ENCODE measurements at regions not wholly inside any gene's neighbourhood (a gene's known extent, or its start where the extent isn't known, plus 50 kb on each side); places are given as distances from the start of the nearest gene placed in this dataset.
"Not testable (repeated sequence)": the region's sequence is repeated elsewhere in the genome, so short reads cannot be mapped to it uniquely, and the experiment has no call there.

DNA sequence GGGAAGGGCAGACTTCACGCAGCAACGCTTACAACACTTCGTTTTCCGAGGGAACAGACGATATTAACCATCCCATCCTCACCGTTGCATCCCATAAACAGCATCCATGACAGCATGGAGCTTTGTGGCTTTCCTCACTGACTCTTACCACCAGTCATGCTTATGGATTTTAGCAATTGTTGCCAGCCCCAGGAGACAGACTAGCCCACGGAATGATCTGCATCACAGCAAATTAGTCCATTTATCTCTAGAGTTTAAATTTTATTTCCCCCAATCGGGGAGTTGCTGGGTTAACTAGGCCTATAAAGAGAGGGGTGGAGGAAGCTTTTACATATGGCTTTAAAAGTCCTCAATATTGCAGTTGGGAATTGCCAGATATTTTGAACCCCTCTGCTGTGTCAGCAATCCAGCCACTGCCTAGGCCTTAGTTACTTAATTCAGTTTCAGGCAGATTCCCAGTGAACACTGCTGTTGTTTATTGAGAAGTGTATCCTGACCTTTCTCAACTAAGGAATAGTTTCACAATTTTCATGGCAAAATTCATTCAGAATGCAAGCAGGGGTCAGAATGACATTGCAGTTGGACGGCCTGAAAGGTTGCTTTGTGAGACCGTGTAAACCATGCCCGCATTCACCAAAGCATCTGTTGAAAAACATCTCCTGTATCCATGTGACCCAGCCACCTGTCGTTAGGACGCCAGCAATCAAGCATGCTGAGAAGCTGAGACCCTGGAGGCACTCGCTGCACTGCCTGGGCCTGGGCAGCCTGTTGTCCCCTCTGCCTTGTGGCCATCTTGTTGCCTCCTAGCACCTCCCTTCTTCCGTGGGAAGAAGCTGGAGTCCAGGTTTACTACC lies 397.4 kb upstream of the TPM1 start:
- no peak for DNase-seq (ENCODE audit: low spot score)

DNA sequence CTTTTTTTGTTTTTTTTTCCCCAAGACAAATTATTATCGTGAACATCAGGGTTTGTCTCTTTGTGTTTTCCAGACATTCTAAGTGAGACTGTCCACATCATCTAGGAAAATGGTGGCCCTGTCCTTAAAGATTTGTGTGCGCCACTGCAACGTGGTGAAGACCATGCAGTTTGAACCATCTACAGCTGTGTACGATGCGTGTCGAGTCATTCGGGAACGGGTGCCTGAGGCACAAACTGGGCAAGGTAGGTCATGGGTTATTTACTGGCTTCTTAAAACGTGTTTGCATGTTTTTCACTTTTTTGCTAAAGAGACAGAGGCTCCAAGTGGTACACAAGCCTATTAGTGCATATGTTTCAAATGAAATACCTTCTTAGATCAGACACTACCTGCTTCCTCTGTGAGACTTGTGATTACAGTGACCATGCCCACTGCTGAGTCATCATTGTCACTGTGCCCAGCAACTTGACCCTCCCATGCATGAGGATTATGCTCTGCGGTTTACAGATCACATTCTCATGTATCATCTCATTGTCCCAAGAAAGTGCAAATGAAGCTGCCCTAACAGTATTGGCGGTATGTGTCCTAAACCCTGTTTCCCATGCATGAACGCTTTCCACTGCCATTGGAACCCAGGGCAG lies 395.2 kb upstream of the TPM1 start:
- DNase-seq (ENCODE audit: low spot score) = no peak

GRCh38 chr15:62647843-62648505 lies 394.6 kb upstream of the TPM1 start:
- DNase-seq (ENCODE audit: low spot score) = no peak

DNA sequence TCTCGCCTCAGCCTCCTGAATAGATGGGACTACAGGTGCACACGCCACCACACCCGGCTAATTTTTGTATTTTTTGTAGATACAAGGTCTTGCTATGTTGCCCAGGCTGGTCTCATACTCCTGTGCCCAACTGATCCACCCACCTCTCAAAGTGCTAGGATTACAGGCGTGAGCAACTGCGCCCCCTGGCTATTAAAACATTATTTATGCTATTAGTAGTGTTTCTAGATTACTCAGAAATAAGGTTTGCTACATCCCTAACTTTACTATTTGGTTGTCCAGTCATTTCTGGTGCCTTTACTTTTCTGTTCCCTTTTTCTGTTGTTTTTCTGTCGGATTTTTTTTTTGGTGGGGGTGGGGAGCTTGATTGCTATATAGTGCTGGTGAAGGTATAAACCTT lies 393.6 kb upstream of the TPM1 start:
- DNase-seq (ENCODE audit: low spot score) = no peak

DNA sequence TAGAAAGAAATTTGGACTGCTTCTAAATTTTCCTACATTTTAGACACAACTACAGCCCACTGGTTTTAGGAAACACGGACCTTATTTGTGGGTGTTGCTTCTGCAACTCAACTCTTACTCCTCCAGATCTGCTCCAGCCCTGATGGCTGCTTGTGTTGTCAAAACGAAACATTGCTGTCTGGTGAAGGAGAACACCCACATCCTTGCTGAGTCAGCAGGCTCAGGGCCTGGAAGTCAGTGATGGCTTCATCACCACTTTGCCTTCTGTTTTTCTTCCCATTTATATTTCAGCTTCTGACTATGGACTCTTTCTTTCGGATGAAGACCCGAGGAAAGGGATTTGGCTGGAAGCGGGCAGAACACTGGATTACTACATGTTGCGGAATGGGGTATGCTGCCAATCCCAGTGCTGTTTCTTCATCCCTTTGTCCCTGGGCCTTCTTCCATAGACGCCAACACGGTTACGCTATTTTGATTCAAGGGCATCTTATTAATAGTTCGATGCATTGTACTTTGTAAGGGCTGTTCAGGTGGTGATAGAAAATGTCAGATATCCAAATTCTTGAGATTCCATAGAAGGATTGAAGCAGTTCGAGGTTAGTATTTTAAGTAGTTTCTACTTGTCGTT lies 392.6 kb upstream of the TPM1 start:
- DNase-seq (ENCODE audit: low spot score) = no peak

GRCh38 chr15:62653122-62653521 lies 389.4 kb upstream of the TPM1 start:
- no peak for DNase-seq (ENCODE audit: low spot score)

- no peak for DNase-seq (ENCODE audit: low spot score)
Measured at GRCh38 chr15:62656071-62656470, 386.5 kb upstream of the TPM1 start.

DNA sequence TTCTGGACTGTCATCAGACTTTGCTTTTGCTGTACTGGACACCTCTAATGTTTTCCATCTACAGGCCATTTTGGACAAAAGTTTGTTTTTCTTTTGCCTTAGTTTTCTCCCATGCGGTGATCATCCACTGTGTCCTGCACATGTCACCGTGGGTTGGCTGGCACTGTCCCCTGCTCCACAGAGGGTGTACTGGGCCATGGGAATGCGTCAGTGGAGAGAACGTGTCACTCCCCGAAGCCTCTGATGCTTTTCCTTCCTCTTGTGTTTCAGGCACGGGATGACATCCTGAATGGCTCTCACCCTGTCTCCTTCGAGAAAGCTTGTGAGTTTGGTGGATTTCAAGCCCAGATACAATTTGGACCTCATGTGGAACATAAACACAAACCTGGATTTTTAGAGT lies 385.0 kb upstream of the TPM1 start:
- not testable (repeated sequence) for DNase-seq (ENCODE audit: low spot score)

DNA sequence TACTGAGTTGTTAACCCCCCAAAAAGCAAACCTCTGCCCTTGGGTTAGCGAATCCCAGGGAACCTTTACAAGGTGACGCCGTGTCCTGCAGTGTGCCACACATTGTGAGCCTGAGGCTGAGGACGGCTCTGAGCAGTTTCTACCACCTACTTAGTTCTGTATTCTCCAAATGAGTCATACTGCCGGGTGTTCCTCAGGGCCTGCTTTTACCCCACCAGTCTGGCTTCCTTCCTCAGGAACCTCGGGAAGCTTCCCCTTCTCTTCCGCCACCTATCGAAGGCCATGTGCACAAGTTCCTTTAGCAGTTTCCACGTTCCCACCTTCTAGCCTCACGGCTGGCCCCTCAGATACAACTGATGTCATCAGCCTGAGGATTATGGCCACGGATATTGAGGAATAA lies 384.0 kb upstream of the TPM1 start:
- no peak for DNase-seq (ENCODE audit: low spot score)

DNA sequence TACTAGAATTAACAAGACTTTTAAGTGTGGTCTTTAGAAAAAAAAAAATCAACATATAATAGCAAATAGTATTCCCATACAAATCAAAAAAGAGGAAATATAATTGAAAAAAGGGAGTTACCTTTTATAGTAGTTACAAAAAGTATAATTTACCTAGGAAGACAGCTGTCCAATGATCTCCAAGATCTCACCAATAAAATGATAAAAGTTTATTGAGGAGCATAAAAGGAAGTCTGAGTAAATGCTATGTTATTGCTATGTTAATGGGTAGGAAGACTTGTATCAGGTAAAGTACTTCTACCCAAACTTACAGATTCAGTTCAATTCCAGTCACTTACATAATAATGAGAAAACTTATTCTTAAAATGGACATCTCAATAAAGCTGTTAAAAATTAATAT lies 379.0 kb upstream of the TPM1 start:
- no peak for DNase-seq (ENCODE audit: low spot score)

- no peak for DNase-seq (ENCODE audit: low spot score)
Measured at GRCh38 chr15:62665449-62665848, 377.1 kb upstream of the TPM1 start.

- DNase-seq (ENCODE audit: low spot score) = no peak
Measured at GRCh38 chr15:62666046-62666445, 376.5 kb upstream of the TPM1 start.

DNA sequence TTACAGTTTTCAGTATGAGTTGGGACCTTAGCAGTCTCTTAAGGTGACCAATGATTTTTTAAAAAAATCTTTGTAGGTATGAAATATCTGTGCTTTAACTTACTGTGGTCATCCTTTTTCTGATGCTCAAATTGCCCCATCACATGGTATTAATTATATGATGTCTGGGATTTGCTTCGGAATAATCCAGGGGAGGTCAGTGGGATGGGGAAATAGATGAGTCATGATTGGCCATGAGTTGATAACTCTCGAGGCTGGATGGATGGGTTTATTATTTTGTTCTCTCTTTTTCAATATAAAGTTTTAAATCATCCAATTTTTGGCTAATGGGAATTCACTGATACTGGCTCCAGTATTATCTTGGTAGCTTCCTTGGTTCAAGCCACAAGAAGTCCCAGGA lies 370.3 kb upstream of the TPM1 start:
- DNase-seq (ENCODE audit: low spot score) = no peak

GRCh38 chr15:62676891-62677290 lies 365.7 kb upstream of the TPM1 start:
- no peak for DNase-seq (ENCODE audit: low spot score)

DNA sequence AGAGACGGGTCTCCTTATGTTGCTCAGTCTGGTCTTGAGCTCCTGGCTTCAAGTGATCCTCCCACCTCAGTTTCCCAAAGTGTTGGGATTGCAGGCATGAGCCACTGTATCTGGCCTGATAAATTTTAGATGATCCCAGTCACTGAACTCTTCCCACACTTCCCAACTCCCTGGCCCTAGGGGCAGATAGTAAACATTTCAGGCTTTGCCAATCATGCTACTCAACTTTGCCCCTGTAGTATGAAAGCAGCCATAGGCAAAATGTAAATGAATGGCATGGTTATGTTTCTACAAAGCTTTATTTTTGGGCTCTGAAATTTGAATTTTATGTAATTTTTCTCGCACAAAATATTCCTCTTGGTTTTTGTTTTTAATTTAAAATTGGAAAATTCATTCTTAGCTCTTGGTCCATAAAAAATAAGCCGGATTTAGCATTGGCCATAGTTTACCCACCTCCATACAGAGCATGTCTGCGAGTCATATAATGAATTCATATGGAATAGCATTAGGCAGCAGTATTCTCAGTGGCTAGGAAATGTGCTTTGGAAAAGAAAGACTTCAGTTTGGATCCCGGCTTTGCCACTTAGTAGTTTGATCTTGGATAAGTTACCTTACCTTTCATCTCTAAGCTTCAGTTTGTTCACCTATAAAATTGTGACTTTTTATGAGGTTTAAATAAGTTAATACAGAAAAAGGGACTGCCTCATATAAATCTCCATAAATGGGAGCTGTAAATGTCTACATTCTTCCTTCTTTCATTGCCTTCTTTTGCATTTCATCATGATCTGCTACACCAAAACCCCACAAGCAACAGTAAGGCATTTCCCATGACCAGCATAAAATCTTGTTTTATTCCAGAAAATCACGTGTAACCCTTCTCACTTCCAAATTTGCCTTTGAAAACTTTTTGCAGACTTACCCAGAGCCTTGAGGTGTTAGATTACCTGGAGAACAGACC lies 360.3 kb upstream of the TPM1 start:
- DNase-seq (ENCODE audit: low spot score) = no peak

DNA sequence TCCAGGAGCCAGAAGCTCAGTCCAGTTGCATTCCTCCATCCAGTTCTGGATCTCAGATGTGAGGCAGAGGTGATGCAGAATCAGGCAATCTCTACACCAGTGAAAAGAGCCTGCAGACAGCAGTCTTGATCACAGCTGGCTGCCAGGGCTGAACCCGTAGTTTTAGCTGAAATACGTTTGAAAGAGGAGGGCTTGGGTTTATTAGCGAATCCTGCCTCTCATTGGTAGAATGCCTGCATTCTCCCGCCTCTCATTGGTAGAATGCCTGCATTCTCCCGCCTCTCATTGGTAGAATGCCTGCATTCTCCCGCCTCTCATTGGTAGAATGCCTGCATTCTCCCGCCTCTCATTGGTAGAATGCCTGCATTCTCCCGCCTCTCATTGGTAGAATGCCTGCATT lies 359.4 kb upstream of the TPM1 start:
- not testable (repeated sequence) for DNase-seq (ENCODE audit: low spot score)

DNA sequence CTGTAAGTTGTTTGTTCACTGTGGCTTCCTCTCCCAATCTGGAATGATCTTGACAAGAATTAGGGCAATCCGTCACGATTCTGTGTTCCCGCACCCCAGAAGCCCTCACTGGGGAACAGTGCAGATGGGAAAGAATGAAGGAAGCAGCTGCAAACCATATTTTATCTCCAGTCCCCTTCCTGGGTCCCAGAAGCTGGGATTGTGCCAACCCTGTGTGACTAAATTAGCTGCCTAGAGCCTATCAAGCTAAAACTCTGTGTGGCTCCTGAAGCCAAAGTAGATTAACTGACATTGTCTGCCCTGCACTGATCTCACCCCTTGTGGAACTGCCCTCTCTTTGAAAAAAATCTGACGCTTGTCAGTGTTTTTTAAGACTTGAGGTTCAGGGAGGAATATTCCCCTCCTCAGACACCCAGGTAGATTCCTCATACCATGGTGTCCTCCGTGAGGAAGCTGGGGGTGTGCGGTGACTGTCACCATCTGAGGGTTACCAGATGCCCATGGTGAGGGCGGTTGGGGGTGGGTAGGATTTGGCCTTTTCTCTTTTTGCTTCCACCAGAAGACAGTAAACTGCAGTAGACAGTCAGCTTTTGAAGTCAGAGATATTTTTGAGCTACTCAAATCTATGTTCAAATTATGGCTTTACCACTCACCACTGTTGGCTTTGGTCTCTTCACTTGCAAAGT lies 358.3 kb upstream of the TPM1 start:
- DNase-seq (ENCODE audit: low spot score) = no peak

DNA sequence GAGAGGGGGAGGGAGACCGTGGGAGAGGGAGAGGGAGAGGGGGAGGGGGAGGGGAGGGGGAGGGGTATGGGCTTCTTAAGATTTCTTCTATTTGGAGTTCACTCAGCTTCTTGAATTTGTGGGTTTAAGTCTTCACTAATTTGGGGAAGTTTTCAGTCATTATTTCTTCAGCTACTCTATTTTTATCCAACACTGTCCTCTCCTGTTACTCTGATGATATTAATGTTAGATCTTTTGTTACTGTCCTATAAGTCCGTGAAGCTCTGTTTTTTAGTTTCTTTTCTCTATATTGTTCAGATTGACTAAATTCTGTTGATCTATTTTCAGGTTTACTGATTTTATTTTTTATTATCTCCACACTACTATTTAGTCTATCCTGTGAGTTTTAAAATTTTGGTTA lies 351.5 kb upstream of the TPM1 start:
- no peak for DNase-seq (ENCODE audit: low spot score)

DNA sequence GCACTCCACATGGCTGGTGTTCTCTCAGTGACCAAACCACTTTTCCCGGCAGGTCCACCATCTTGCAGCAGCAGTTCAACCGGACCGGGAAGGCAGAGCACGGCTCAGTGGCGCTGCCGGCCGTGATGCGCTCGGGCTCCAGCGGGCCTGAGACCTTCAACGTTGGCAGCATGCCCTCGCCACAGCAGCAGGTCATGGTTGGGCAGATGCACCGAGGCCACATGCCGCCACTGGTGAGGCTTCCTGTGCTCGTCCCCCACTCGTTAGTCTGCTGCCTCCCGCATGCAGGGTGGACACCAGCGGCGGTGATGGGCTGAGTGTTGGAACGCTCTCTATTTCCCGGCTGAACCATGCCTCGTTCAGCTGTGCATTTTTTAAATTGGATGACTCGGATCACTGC lies 344.9 kb upstream of the TPM1 start:
- DNase-seq (ENCODE audit: low spot score) = no peak

DNA sequence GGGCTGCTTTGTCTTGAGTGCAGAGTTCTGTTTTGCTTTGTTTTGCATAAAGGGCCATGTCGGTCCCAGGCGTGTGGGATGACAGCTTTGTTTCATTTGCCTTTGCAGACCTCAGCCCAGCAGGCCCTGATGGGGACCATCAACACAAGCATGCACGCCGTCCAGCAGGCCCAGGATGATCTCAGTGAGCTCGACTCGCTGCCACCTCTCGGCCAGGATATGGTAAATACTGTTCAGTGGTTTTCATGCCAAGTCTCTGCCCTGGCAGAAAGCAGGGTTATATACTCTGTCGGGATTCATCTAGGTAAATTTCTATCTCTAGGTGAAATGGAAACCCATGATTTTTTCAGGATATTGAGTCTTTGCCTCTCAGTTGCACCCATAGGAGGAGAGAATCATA lies 343.9 kb upstream of the TPM1 start:
- no peak for DNase-seq (ENCODE audit: low spot score)

GRCh38 chr15:62706317-62706716 lies 336.2 kb upstream of the TPM1 start:
- no peak for DNase-seq (ENCODE audit: low spot score)
